Caki2 (cell line): ENCODE measurements at regions not wholly inside any gene's neighbourhood (a gene's known extent, or its start where the extent isn't known, plus 50 kb on each side); places are given as distances from the start of the nearest gene placed in this dataset.
"Not testable (repeated sequence)": the region's sequence is repeated elsewhere in the genome, so short reads cannot be mapped to it uniquely, and the experiment has no call there.

Source experiments
- DNase-seq: peaks from one replicate; pipeline ENCODE4 v3.0.0-alpha.2; 2015; ENCODE audit warnings: low read depth
- in situ Hi-C: cut with HindIII; loops from 2 replicates; pipeline ENCODE4 v1.10.0; 2016; ENCODE audit warnings: low sequenced_read_pairs, low pct_unique_long_range_greater_than_20kb, mixed read lengths

DNA sequence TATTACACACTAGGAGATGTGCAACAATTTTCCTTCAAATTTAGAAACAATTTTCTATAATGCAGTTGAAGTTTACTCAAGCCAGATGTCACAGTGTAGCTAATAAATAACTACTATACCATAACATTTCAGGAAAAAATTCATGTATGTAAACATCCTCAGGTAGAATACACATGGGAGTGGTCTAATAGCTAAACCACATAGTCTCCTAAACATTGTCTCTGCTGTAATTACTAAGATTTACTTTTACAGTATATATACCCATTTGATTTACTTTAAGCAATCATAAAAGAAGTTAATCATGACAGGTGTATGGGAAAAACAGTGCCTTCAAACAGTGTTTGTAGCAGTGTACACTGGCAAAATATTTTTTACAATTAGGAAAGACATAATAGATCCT is 110.1 kb upstream of the GRM7 start:
- DNase-seq, result no peak
- in situ Hi-C loops, result no loop called here

DNA sequence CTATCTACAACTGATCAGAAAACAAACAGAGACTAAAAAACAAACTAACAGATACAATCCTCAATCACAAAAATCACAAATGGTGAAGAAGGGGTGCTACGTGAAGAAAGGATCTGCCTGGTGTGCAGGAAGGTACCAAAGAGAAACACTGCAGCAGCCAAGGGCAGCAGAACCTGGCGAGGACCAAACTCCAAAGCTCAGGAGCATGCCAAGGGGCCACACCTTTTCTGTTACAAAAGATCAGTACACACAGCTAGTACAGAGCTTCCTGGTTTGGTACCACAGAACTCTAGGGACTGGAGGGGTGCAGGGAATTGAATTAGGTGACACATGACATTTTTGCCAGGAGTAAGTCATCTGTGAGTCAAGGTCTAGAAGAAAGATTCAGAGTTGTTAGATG is 107.4 kb upstream of the GRM7 start:
- no peak for DNase-seq
- in situ Hi-C loops, result no loop called here

DNA sequence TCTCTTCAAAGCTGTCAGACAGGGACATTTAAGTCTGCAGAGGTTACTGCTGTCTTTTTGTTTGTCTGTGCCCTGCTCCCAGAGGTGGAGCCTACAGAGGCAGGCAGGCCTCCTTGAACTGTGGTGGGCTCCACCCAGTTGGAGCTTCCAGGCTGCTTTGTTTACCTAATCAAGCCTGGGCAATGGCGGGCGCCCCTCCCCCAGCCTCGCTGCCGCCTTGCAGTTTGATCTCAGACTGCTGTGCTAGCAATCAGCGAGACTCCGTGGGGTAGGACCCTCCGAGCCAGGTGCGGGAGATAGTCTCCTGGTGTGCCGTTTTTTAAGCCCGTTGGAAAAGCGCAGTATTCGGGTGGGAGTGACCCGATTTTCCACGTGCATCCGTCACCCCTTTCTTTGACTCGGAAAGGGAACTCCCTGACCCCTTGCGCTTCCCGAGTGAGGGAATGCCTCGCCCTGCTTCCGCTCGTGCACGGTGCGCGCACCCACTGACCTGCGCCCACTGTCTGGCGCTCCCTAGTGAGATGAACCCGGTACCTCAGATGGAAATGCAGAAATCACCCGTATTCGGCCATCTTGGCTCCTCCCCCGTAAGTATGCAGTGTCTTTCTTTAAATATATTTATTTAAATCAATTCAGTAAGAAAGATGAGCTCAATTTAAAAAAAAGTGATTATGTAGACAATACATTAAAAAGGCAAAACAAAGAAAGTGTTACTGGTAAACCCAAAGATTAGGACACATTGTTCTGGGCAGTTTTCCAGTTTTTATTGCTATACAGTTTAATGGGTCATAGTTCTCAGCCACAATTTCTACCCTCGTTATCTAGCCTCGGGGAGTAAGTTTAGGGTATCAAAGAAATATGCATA is 91.2 kb upstream of the GRM7 start:
- not testable (repeated sequence) for DNase-seq

DNA sequence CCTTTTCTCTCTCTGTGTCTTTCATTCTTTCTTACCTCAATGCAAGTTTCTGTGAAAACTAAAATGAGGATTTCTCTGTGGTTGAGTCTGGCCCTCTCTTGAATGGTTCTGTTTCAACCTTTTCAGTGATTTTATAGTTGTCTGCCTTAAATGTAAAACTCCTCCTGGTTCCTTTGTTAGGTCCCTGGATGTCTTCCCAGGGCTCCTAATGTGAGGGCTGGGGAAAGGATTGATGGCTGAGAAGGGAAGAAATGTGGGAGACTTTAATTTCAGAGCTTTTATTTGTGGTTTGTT is 90.6 kb upstream of the GRM7 start:
- no peak for DNase-seq
- in situ Hi-C loops, result no loop called here

More for the DNA sequence above, 91.2 kb upstream of the GRM7 start:
- in situ Hi-C loops, result not testable (repeated sequence)

DNA sequence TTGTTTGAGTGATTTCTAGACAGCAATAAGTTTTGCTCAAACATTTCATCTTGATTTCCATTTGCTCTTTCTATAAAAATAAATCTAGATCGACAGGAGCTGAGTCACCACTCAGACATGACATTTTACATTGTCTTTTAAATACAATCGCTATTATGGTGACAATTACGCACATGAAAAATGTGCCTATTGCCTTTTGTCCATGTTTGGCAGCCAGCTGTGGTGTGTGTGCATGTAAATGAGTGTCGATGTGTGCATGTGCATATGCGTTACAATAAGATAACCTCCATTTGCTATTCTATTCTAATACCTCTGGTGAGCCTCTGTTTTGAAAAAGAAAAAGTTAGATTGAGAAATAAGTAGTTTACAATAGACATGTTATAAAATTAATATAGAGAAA is 89.7 kb upstream of the GRM7 start:
- in situ Hi-C loops, result no loop called here
- DNase-seq, result no peak

DNA sequence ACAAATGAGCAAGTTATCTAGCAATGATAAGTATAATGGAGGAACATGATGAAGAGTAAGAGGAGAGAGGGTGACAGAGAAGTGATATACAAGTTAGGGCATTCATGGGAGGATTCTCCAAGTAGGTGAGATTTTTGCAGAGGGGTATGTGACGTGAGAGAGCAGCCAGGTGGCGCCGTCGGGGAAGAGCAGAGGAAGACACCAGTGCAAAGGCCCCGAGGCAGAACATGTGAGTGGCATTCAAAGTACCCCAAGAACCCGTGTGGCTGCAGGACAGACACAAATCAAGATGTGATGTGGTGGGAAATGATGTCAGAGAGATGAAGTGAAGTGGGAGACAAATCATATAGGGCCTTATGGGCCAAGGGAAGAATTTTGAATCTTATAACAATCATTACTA is 81.8 kb upstream of the GRM7 start:
- in situ Hi-C loops, result no loop called here
- DNase-seq, result no peak

DNA sequence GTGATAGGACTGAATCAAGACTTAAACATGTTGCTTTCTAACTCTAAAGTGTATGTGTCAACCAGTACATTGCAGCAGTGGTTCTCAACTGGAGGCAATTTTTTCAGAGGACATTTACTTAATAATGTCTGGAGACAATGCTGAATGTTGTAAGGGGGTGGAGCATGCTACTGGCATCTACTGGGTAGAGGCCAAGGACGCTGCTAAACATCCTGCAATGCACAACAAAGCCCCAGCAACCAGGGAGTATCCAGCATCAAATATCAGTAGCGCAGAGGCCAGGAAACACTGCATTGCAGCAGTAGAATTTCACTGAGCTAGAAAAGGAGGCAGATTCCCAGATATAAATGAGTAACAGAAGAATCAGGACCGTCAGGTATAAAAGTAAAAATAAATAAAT is 79.8 kb upstream of the GRM7 start:
- no peak for DNase-seq

DNA sequence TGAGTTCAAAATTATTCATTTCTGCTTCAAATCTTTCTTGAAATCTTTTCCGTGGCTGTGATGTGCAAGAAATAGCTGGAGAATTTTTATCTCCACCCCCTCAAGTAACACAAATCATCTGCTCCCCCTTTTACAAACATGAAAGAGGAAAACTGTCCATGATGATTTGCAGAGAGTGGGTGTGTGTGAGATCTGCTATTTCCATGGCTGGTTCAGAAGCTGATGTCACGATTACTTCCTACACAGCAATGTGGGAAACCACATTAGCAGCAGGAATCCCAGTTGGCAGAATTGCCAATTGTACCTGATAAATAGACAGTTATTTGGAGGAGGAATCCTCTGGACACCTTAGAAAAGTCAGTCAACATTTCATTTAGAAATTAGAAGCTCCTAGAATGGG is 75.2 kb upstream of the GRM7 start:
- in situ Hi-C loops, result no loop called here
- no peak for DNase-seq

More for the DNA sequence above, 79.8 kb upstream of the GRM7 start:
- in situ Hi-C loops, result no loop called here

DNA sequence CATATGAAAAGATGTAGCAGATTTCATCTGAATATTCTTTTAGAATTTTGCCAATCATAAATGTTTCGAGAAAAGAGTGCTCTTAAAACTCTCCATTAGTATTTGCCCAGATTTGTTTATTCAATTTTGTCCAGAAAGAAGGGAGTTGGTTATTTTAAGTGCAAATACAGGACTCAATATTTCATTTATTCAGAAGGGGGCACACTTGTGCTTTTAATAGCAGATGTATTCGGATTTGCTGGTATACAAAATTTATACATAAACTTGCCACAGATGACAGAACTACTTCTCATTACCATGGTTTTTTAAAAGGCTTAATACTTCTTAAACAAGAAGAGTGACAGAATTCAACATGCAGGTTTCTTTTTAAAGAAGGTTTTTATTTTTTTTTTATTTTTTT is 69.8 kb upstream of the GRM7 start:
- in situ Hi-C loops, result no loop called here
- DNase-seq, result no peak

DNA sequence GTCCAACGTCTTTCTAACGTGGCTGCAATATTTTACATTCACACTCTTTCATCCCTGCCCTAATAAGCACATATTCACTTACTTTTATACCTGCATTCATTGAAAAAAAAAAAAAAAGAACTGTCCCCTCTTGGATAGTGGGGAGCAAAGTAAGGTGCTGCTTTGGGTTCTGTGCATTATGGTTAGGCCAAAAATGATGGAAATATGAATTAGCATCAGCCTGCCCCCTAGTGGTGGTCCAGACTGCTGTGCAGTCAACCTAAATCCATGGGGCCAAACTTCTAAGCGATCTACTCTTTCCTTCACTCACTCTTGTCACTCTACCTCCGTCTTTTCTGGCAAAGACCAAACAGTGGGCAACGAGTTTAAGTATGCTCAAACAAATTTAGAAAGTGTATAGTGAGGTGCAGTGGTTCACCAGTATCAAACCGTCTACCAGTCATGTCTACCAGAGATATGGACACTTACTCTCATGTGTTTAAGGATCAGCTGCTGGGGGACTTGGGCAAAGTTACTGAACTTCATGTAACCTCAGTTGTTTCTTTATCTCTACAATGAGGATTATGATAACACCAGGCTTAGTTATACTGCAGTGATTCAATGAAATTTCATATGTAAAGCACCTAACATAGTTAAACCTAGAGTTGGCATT is 61.5 kb upstream of the GRM7 start:
- in situ Hi-C loops, result no loop called here

DNA sequence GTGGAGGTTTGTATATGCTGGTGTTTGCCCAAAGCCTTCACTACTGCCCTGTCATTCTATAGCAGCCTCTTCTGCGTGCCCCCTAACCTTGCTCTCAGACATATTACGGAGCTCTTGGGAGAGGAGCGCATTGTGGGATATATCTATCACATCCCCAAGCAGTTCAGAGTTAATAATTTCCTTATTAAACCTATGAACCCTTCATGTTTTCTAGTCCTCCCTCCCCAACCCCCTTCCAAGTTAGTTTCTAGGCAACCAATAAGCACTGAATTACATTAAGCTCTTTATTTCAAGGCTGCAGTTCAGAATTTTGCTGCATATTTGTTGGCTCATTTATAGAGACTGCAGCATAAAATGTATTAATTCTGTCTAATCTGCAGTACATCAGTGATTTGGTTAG is 57.3 kb upstream of the GRM7 start:
- DNase-seq, result no peak
- in situ Hi-C loops, result no loop called here

More for the DNA sequence above, 61.5 kb upstream of the GRM7 start:
- DNase-seq, result no peak

DNA sequence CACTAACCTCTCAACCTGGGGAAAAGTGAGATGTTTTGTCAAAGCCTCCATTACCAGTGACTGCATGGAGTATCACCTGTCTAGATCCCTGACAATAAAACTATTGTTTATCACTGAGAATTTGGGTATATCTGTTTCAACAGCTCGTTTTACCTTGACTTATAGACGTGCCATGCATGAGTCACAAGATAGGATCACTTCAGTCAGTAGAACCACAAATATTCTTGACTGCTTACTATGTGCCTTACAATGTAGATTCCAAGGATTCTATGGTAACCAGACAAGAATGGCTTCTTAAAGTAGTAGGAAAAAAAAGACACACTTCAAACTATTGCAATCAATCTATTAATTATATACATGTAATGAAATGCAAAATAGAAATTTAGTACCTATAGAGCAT is 55.7 kb upstream of the GRM7 start:
- no peak for DNase-seq
- in situ Hi-C loops, result no loop called here

DNA sequence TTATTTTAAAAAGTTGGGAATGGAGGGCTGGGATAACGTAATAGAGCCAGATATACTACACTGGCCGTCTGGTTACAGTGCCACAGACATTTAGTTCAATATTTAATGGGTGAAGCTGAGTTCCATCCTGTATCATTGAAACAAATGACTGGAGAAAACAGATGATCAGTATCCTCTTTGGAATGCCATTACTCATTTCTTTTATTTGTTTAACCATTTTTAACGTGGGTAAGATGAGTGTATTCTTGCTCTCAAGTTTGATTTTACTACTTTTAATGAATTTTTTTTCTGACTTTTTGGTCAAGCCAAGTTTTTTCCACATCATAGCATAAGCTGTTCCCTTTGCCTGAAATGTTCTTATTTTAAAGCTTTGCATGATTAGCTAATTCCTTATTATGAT is 53.9 kb upstream of the GRM7 start:
- no peak for DNase-seq
- in situ Hi-C loops, result no loop called here

DNA sequence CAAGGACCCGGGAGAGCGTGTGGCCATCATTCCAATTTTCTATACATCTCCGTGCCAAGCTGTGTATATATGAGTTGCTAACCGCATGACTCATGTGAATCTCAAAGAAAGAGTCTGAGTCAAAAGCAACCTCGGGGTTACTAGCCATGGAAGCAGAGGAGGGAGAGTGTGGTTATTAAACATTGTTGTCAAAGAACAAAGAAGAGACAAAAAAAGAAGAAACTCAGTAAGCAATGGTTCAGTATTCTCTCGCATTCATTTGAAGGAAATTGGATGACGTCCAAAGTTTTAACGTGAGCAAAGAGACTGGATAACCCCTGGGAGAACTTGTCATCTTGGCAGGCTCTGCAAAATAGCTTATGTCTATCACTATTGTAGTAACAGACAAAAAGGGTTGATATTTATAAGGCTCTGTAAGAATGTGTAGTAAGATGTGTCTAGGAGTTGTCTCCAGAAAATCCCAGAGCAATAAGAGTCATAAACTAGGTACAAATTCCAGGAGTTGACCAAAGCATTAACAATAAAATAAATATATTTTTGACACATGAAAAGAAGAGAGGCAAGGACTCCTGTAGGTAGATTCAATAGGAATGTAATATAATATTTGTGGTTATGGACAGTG is 52.8 kb upstream of the GRM7 start:
- peak; percentile 28 for DNase-seq
- in situ Hi-C loops, result no loop called here

DNA sequence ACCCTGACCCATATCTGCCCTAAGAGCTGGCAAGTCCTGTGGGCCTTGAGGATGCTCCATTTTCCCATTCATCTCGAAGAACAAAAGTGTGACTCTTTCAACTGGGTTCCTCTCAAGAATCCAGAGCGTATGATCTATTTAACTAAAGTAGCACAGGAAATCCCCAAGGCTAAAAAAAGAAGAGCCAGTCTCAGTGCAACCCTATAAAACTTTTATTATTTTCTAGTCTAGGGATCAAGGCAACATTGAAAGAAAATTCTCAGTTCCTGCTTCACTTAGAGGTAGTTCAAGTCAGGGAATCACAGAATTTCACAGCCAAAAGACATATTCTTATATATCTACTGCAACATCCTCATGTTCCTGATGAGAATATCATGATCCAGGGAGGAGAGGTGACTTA is 51.6 kb upstream of the GRM7 start:
- in situ Hi-C loops, result no loop called here
- no peak for DNase-seq
